ENCODE measurements at regions not wholly inside any gene's neighbourhood (a gene's known extent, or its start where the extent isn't known, plus 50 kb on each side); places are given as distances from the start of the nearest gene placed in this dataset.
A peak's percentile ranks its signal among the peaks of the same experiment; 100 is the strongest.

- Histone ChIP-seq H3K36me3 (ENCODE audit: insufficient read depth, low read length) (no peaks in the 10 kb centered on the region), H2AFZ (ENCODE audit: low read length) (no peak overlapping the region), H4K20me1 (ENCODE audit: insufficient read depth, low read length) (no peaks in the 10 kb centered on the region), H3K27ac (ENCODE audit: low read depth, low read length) (no peak overlapping the region), H3K9me3 (ENCODE audit: low read depth, low read length) (no peaks in the 10 kb centered on the region), H3K4me2 (ENCODE audit: insufficient read depth, low read length) (no peak overlapping the region), H3K79me2 (ENCODE audit: insufficient read depth, low read length) (no peaks in the 10 kb centered on the region), H3K4me3 (ENCODE audit: insufficient read depth, low read length) (no peak overlapping the region), H3K4me1 (ENCODE audit: insufficient read depth, low read length) (no peaks in the 10 kb centered on the region), H3K27me3 (ENCODE audit: insufficient read depth, low read length) (no peaks in the 10 kb centered on the region)
- no peak for DNase-seq (ENCODE audit: insufficient read length, low spot score, missing footprints)
- no peak for TF ChIP-seq CTCF (IDR thresholded peaks at IDR 0.05; ENCODE audit: extremely low read depth, low read depth, low read length)
Observed at GRCh38 chr19:27777726-27778125, 1435.2 kb downstream of the UQCRFS1 start.

- H3K4me1 ChIP-seq (ENCODE audit: insufficient read depth, low read length), result no peaks in the 10 kb centered on the region
- no peak overlapping the region for H3K4me2 ChIP-seq (ENCODE audit: insufficient read depth, low read length)
- TF ChIP-seq CTCF (IDR thresholded peaks at IDR 0.05; ENCODE audit: extremely low read depth, low read depth, low read length), result no peak
- H3K9me3 ChIP-seq (ENCODE audit: low read depth, low read length), result no peaks in the 10 kb centered on the region
- no peak overlapping the region for H3K4me3 ChIP-seq (ENCODE audit: insufficient read depth, low read length)
- H3K79me2 ChIP-seq (ENCODE audit: insufficient read depth, low read length), result no peaks in the 10 kb centered on the region
- H4K20me1 ChIP-seq (ENCODE audit: insufficient read depth, low read length), result no peaks in the 10 kb centered on the region
- H3K36me3 ChIP-seq (ENCODE audit: insufficient read depth, low read length), result no peaks in the 10 kb centered on the region
- H2AFZ ChIP-seq (ENCODE audit: low read length), result no peak overlapping the region
- no peak overlapping the region for H3K27ac ChIP-seq (ENCODE audit: low read depth, low read length)
- DNase-seq (ENCODE audit: insufficient read length, low spot score, missing footprints), result no peak
- H3K27me3 ChIP-seq (ENCODE audit: insufficient read depth, low read length), result no peaks in the 10 kb centered on the region
Observed at GRCh38 chr19:27777242-27777641, 1435.7 kb downstream of the UQCRFS1 start.

GRCh38 chr19:27776524-27776923 lies 1436.4 kb downstream of the UQCRFS1 start:
- H3K79me2 ChIP-seq (ENCODE audit: insufficient read depth, low read length), result no peaks in the 10 kb centered on the region
- no peak overlapping the region for H2AFZ ChIP-seq (ENCODE audit: low read length)
- H3K36me3 ChIP-seq (ENCODE audit: insufficient read depth, low read length), result no peaks in the 10 kb centered on the region
- no peaks in the 10 kb centered on the region for H4K20me1 ChIP-seq (ENCODE audit: insufficient read depth, low read length)
- no peak overlapping the region for H3K27ac ChIP-seq (ENCODE audit: low read depth, low read length)
- no peaks in the 10 kb centered on the region for H3K27me3 ChIP-seq (ENCODE audit: insufficient read depth, low read length)
- H3K4me3 ChIP-seq (ENCODE audit: insufficient read depth, low read length), result no peak overlapping the region
- no peak for TF ChIP-seq CTCF (IDR thresholded peaks at IDR 0.05; ENCODE audit: extremely low read depth, low read depth, low read length)
- H3K4me2 ChIP-seq (ENCODE audit: insufficient read depth, low read length), result no peak overlapping the region
- H3K4me1 ChIP-seq (ENCODE audit: insufficient read depth, low read length), result no peaks in the 10 kb centered on the region
- no peak for DNase-seq (ENCODE audit: insufficient read length, low spot score, missing footprints)
- no peaks in the 10 kb centered on the region for H3K9me3 ChIP-seq (ENCODE audit: low read depth, low read length)

- no peak for DNase-seq (ENCODE audit: insufficient read length, low spot score, missing footprints)
- H3K9me3 ChIP-seq (ENCODE audit: low read depth, low read length), result no peaks in the 10 kb centered on the region
- H3K4me3 ChIP-seq (ENCODE audit: insufficient read depth, low read length), result no peak overlapping the region
- no peaks in the 10 kb centered on the region for H4K20me1 ChIP-seq (ENCODE audit: insufficient read depth, low read length)
- H3K4me2 ChIP-seq (ENCODE audit: insufficient read depth, low read length), result no peak overlapping the region
- no peak overlapping the region for H2AFZ ChIP-seq (ENCODE audit: low read length)
- no peaks in the 10 kb centered on the region for H3K27me3 ChIP-seq (ENCODE audit: insufficient read depth, low read length)
- H3K27ac ChIP-seq (ENCODE audit: low read depth, low read length), result no peak overlapping the region
- no peaks in the 10 kb centered on the region for H3K79me2 ChIP-seq (ENCODE audit: insufficient read depth, low read length)
- TF ChIP-seq CTCF (IDR thresholded peaks at IDR 0.05; ENCODE audit: extremely low read depth, low read depth, low read length), result peak; percentile 27
- no peaks in the 10 kb centered on the region for H3K4me1 ChIP-seq (ENCODE audit: insufficient read depth, low read length)
- no peaks in the 10 kb centered on the region for H3K36me3 ChIP-seq (ENCODE audit: insufficient read depth, low read length)
Observed at GRCh38 chr19:27776020-27776419, 1436.9 kb downstream of the UQCRFS1 start.

Data from osteoblast (primary cell).